AG09319 (cell line): ENCODE measurements at regions not wholly inside any gene's neighbourhood (a gene's known extent, or its start where the extent isn't known, plus 50 kb on each side); places are given as distances from the start of the nearest gene placed in this dataset.

Experiments
- DNase-seq: peaks from one replicate; pipeline ENCODE4 v3.0.0-alpha.2; 2010; ENCODE audit warnings: low read depth; ENCODE audit errors: extremely low read depth
- TF ChIP-seq, protein P1 (sequence below): IDR thresholded peaks from 2 replicates; pipeline ENCODE4 v1.5.1; 2011; ENCODE audit warnings: low read depth, mild to moderate bottlenecking, inconsistent platforms, low read length, moderate library complexity

DNA sequence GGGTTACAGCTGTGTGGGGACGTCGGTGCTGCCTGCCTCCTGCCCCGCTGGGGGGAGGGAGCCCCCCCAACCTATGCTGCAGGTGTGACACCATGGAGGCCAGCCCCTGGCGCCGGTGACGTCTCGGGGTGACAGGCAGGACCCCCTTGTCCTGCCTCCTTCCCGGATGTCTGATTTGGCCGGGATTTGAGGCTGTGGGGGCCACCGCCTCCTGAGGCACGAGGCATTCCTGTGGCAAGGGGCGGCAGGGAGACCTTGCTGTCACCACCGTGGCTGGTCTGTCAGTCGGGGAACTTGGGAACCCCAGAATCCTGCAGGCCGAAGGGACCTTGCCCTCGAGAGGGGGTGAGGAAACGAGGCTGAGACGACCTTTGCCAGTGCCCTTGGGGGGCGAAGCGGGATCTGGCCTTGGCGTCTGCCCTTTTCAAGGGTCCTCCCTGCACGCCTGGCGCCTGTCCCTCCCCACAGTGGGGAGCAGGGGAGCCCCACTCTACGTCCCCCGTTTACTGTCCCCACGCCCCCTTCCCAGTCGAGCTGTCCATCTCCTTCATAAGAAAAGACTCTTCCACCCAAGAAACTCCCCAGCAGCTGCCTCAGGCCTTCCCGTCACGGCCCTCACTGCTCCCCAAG lies 74.4 kb downstream of the METRNL start:
- no peak for DNase-seq
- TF ChIP-seq, protein P1, sequence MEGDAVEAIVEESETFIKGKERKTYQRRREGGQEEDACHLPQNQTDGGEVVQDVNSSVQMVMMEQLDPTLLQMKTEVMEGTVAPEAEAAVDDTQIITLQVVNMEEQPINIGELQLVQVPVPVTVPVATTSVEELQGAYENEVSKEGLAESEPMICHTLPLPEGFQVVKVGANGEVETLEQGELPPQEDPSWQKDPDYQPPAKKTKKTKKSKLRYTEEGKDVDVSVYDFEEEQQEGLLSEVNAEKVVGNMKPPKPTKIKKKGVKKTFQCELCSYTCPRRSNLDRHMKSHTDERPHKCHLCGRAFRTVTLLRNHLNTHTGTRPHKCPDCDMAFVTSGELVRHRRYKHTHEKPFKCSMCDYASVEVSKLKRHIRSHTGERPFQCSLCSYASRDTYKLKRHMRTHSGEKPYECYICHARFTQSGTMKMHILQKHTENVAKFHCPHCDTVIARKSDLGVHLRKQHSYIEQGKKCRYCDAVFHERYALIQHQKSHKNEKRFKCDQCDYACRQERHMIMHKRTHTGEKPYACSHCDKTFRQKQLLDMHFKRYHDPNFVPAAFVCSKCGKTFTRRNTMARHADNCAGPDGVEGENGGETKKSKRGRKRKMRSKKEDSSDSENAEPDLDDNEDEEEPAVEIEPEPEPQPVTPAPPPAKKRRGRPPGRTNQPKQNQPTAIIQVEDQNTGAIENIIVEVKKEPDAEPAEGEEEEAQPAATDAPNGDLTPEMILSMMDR: no peak

DNA sequence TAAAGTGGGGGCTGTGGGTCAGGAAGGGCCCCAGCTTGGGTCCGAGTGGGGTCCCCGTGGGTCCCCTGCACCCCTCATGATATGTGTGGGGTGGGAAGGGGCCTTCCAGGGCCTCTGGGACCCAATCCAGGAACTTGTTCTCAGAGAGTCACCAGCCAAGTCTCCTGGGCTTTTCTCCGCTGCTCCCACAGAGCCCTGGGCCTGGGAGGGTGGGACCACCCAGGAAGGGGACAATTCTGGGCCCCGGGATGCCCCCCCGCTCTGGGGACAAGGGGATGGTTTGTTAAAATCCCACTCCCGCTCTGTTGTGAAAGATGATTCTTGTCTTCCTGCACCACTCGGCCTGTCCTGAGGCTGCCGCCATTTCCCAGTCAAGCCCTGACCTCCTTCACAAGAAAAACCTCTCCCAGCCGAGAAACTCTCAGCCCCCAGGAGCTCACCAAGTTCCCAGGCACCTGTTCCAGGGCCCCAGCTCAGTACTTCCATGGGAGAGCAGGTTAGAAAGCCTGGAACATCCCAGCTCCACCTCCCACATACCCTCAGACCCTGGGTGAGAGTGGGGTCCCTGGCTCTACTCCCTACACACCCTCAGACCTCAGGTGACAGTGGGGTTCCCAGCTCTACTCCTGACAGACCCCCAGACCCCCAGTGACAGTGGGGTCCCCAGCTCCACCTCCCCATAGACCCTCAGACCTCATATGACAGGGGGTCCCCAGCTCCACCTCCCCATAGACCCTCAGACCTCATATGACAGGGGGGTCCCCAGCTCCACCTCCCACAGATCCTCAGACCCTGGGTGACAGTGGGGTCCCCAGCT lies 75.1 kb downstream of the METRNL start:
- no peak for DNase-seq

GRCh38 chr17:83155128-83156121 lies 76.0 kb downstream of the METRNL start:
- DNase-seq: peak; percentile 97
- TF ChIP-seq, protein P1: no peak

More for the DNA sequence above, 75.1 kb downstream of the METRNL start:
- TF ChIP-seq, protein P1: no peak

GRCh38 chr17:83156408-83156807 lies 77.0 kb downstream of the METRNL start:
- no peak for DNase-seq
- TF ChIP-seq, protein P1: no peak

DNA sequence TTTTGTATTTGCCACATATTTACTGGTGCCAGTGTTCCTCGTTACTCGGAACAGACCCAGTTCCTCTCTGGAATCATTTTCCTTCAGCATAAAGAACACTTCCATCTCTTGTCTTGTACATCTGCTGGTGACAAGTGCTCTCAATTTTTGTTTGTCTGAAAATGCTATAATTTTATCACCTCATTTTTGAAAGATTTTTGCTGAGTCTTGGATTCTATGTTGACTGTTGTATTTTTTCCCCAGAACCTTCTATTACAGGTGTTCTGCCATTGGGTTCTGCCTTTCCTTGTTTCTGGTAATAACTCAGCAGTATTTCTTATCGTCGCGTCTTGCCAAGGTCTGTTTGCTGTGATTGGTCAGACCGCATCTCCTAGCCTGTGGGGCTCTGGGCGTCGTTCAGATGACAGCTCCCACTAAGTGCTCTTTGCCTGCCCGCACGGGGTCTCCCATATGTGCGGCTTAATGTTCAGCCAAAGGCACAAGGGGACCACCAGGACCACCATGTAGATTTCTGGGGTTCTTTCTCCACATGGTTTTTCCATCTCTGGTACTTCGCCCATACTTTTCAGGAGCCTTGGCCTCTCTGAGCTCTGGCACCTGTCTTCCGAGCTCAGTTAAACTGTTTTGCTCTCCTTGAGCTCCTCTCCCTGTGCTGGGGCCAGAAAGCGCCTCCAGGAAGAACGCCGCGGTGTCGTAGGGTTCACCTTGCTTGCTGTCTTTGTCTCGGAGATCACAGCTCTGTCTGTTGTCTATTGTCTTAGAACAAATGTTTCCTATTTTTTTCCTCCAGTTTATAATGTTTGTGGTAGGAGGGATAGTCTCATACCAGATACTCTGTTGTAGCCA lies 80.0 kb downstream of the METRNL start:
- no peak for DNase-seq
- TF ChIP-seq, protein P1: no peak

- TF ChIP-seq, protein P1: no peak
- no peak for DNase-seq
Measured at GRCh38 chr17:83160443-83161297, 81.3 kb downstream of the METRNL start.
